ENCODE measurements at regions not wholly inside any gene's neighbourhood (a gene's known extent, or its start where the extent isn't known, plus 50 kb on each side); places are given as distances from the start of the nearest gene placed in this dataset.
"Not testable (repeated sequence)": the region's sequence is repeated elsewhere in the genome, so short reads cannot be mapped to it uniquely, and the experiment has no call there.

- H3K36me3 ChIP-seq, result no peaks in the 10 kb centered on the region
- H3K9me3 ChIP-seq, result no peaks in the 10 kb centered on the region
- H3K4me3 ChIP-seq, result no peak overlapping the region
- no peak for TF ChIP-seq CTCF (IDR thresholded peaks at IDR 0.05 in 4 of 5, conservative IDR thresholded peaks at IDR 0.05 in 1 of 5)
- no peak for TF ChIP-seq POLR2A (IDR thresholded peaks at IDR 0.05)
- no peaks in the 10 kb centered on the region for H3K27me3 ChIP-seq
- in situ Hi-C loops (cut with MboI; ENCODE audit: low sequenced_read_pairs in 4 of 4), result no loop called here
- no peak for ATAC-seq
- no peaks in the 10 kb centered on the region for H3K4me1 ChIP-seq
- no peak overlapping the region for H3K27ac ChIP-seq
- intact Hi-C loops (cut with DNase I; ENCODE audit: low total_unique reads), result no loop called here
- DNase-seq, result no peak
These were observed 2097.0 kb downstream of the PCDH9 start for GRCh38 chr13:65133094-65133493.

- TF ChIP-seq POLR2A (IDR thresholded peaks at IDR 0.05), result no peak
- no peaks in the 10 kb centered on the region for H3K9me3 ChIP-seq
- DNase-seq, result no peak
- intact Hi-C loops (cut with DNase I; ENCODE audit: low total_unique reads) (no loop called here), in situ Hi-C loops (cut with MboI; ENCODE audit: low sequenced_read_pairs in 4 of 4) (no loop called here)
- ATAC-seq, result no peak
- no peaks in the 10 kb centered on the region for H3K4me1 ChIP-seq
- no peak overlapping the region for H3K27ac ChIP-seq
- H3K36me3 ChIP-seq, result no peaks in the 10 kb centered on the region
- H3K4me3 ChIP-seq, result no peak overlapping the region
- no peaks in the 10 kb centered on the region for H3K27me3 ChIP-seq
These were observed 2104.9 kb downstream of the PCDH9 start for GRCh38 chr13:65125236-65125635.

- Histone ChIP-seq H3K27ac (no peak overlapping the region), H3K4me3 (no peak overlapping the region), H3K36me3 (no peaks in the 10 kb centered on the region), H3K4me1 (no peaks in the 10 kb centered on the region), H3K9me3 (no peaks in the 10 kb centered on the region), H3K27me3 (no peaks in the 10 kb centered on the region)
- intact Hi-C loops (cut with DNase I; ENCODE audit: low total_unique reads), result no loop called here
- no peak for TF ChIP-seq POLR2A (IDR thresholded peaks at IDR 0.05)
- TF ChIP-seq CTCF (IDR thresholded peaks at IDR 0.05 in 4 of 5, conservative IDR thresholded peaks at IDR 0.05 in 1 of 5), result no peak
- DNase-seq (no peak), ATAC-seq (no peak)
- in situ Hi-C loops (cut with MboI; ENCODE audit: low sequenced_read_pairs in 4 of 4), result no loop called here
These were observed 2117.6 kb downstream of the PCDH9 start for GRCh38 chr13:65112531-65112941.

GRCh38 chr13:65112123-65112522 lies 2118.0 kb downstream of the PCDH9 start:
- Histone ChIP-seq H3K4me3 (no peak overlapping the region), H3K9me3 (no peaks in the 10 kb centered on the region), H3K27ac (no peak overlapping the region), H3K4me1 (no peaks in the 10 kb centered on the region), H3K27me3 (no peaks in the 10 kb centered on the region), H3K36me3 (no peaks in the 10 kb centered on the region)
- DNase-seq (no peak), ATAC-seq (no peak)
- in situ Hi-C loops (cut with MboI; ENCODE audit: low sequenced_read_pairs in 4 of 4), result no loop called here
- TF ChIP-seq POLR2A (IDR thresholded peaks at IDR 0.05) (no peak), CTCF (IDR thresholded peaks at IDR 0.05 in 4 of 5, conservative IDR thresholded peaks at IDR 0.05 in 1 of 5) (no peak)
- intact Hi-C loops (cut with DNase I; ENCODE audit: low total_unique reads), result no loop called here

GRCh38 chr13:65111223-65111622 lies 2118.9 kb downstream of the PCDH9 start:
- intact Hi-C loops (cut with DNase I; ENCODE audit: low total_unique reads), result no loop called here
- ATAC-seq, result no peak
- no peak for TF ChIP-seq POLR2A (IDR thresholded peaks at IDR 0.05)
- TF ChIP-seq CTCF (IDR thresholded peaks at IDR 0.05 in 4 of 5, conservative IDR thresholded peaks at IDR 0.05 in 1 of 5), result no peak

GRCh38 chr13:65104436-65104835 lies 2125.7 kb downstream of the PCDH9 start:
- H3K36me3 ChIP-seq; H3K4me1 ChIP-seq; H3K27ac ChIP-seq; DNase-seq; in situ Hi-C loops (cut with MboI; ENCODE audit: low sequenced_read_pairs in 4 of 4); intact Hi-C loops (cut with DNase I; ENCODE audit: low total_unique reads); H3K9me3 ChIP-seq; H3K4me3 ChIP-seq; H3K27me3 ChIP-seq; ATAC-seq: not testable (repeated sequence)

More at GRCh38 chr13:65111223-65111622, 2118.9 kb downstream of the PCDH9 start:
- Histone ChIP-seq H3K27me3 (no peaks in the 10 kb centered on the region), H3K27ac (no peak overlapping the region), H3K4me3 (no peak overlapping the region), H3K4me1 (no peaks in the 10 kb centered on the region), H3K36me3 (no peaks in the 10 kb centered on the region), H3K9me3 (no peaks in the 10 kb centered on the region)
- in situ Hi-C loops (cut with MboI; ENCODE audit: low sequenced_read_pairs in 4 of 4), result no loop called here
- no peak for DNase-seq

Data from gastrocnemius medialis (tissue), 4 donors.